ENCODE measurements at regions not wholly inside any gene's neighbourhood (a gene's known extent, or its start where the extent isn't known, plus 50 kb on each side); places are given as distances from the start of the nearest gene placed in this dataset.

DNA sequence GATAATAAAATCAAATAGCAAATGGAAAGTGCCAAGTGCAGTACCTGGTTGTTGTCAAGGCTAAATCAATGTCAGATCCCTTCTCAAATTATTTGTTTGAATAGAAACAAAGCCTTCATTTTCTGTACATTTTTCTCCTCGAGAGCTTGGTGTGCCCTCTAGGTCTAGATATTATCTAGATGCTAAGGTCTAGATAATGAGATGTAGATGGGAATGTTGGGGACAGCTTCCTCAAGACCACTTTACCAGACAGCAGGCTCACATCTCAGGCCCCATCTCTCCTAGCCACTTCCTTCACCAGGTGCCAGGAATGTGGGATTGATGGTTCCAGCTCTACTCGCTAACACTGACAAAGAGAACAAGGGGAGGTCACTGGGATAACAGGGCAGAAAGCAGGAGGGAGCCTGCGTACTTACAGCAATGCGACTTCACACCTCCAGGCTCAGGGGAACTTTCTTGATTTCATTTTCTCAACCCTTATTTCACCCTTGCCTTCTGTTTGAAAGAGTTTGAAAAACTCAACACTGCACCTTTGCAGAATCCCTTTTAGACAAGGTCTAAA is 451.4 kb upstream of the VSTM2A start:
- TF ChIP-seq, protein P1, sequence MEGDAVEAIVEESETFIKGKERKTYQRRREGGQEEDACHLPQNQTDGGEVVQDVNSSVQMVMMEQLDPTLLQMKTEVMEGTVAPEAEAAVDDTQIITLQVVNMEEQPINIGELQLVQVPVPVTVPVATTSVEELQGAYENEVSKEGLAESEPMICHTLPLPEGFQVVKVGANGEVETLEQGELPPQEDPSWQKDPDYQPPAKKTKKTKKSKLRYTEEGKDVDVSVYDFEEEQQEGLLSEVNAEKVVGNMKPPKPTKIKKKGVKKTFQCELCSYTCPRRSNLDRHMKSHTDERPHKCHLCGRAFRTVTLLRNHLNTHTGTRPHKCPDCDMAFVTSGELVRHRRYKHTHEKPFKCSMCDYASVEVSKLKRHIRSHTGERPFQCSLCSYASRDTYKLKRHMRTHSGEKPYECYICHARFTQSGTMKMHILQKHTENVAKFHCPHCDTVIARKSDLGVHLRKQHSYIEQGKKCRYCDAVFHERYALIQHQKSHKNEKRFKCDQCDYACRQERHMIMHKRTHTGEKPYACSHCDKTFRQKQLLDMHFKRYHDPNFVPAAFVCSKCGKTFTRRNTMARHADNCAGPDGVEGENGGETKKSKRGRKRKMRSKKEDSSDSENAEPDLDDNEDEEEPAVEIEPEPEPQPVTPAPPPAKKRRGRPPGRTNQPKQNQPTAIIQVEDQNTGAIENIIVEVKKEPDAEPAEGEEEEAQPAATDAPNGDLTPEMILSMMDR (conservative IDR thresholded peaks at IDR 0.05; ENCODE audit: low read length): no peak
- TF ChIP-seq EZH2phosphoT487 (IDR thresholded peaks at IDR 0.05; ENCODE audit: borderline replicate concordance): no peak

All from Loucy (cell line).